HG03135 (cell line): ENCODE measurements at regions not wholly inside any gene's neighbourhood (a gene's known extent, or its start where the extent isn't known, plus 50 kb on each side); places are given as distances from the start of the nearest gene placed in this dataset.
"Not testable (repeated sequence)": the region's sequence is repeated elsewhere in the genome, so short reads cannot be mapped to it uniquely, and the experiment has no call there.

Experiments
- ATAC-seq: cut with Tn5 transposase; IDR thresholded peaks from one replicate; pipeline ENCODE4 v1.9.1; 2021; ENCODE audit warnings: mild to moderate bottlenecking, moderate library complexity; ENCODE audit not compliant: unreplicated experiment

DNA sequence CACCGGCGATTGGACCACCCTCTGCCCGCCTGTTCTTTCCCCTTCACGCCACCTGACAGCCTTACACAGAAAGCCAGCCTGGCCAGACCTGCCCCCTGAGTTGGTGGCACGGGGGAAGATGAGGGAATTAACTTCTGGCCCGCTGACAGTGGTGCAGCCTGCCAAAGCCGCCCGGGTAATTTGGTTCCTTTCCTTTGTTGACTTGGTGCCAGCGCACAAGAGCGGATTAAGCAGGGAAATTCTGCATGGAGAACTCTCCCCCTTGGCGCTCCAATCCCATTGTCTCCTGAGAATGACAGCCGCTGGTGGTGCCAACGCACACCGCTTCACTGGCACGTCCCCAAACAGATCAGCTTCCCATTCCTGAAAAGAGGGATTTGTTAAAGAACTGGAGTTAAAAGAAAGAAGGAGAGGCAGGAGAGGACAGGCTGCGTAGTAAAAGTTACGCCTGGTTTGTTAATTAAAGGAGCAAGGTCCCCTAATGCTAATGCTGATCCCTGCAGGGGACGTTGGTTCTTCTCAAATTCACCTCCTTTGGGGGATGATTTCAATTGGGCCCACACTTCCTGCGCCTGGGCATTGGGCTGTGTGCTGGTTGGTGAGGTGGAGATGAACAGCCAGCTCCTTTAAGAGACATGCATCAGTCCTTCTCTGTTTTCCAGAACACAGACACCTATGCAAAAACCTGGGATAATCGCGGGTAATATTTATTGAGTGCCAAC is 286.8 kb downstream of the MYCN start:
- no peak for ATAC-seq

DNA sequence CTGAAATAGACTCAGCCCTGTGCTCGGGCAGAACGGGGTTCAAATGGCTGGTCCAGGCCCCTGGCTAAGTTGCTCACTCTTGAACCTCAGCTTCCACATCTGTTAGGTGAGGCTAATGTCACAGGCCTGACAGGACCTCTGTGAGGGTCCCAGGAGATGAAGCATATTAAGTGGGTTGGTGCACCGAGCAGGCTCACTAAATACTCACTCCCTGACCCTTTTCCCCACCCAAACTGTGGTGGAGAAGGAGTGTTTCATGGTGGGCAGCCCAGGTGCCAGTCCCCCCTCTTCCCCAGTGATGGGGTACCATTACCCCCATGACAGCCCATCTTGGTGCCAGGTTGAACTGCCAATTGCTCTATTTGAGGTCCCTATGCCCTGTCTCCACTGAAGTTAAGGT is 286.0 kb downstream of the MYCN start:
- no peak for ATAC-seq

DNA sequence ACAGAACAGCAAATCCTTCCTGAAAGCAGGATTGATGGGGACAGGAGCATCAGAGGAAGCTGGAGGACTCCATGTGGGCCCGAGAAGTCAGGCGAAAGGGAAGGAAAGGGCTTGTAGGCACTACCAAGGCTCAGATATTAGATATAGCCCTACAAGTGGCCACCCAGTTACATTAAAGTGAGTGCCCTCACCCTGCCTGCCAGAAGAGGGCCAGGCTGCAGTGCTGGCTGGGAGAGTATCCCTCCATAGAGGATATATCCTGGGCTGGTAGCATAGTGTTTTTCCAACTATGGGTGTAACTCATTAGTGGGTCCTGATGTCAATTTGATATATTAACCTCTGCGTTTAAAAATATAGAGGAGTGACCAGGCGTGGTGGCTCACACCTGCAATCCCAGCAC is 285.2 kb downstream of the MYCN start:
- ATAC-seq, result no peak

DNA sequence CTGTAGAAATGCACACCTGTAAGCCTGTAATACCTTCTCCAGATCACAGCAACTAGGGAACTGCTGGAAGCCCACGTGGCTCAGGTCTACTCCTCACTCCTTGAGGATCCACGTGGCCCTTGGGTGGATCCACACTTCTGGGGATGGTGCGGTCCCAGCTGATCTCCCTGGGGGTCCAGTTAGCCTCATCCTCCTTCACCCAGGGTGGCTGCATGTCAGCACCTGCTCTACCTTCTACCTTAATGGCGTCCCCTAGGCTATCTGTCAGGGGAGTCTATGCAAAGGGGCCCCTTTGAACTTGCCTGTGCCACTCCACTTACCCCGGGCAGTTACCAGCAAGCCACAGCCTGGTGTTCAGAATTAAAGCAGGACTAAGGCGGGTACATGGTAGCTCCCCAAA is 284.7 kb downstream of the MYCN start:
- ATAC-seq, result no peak

DNA sequence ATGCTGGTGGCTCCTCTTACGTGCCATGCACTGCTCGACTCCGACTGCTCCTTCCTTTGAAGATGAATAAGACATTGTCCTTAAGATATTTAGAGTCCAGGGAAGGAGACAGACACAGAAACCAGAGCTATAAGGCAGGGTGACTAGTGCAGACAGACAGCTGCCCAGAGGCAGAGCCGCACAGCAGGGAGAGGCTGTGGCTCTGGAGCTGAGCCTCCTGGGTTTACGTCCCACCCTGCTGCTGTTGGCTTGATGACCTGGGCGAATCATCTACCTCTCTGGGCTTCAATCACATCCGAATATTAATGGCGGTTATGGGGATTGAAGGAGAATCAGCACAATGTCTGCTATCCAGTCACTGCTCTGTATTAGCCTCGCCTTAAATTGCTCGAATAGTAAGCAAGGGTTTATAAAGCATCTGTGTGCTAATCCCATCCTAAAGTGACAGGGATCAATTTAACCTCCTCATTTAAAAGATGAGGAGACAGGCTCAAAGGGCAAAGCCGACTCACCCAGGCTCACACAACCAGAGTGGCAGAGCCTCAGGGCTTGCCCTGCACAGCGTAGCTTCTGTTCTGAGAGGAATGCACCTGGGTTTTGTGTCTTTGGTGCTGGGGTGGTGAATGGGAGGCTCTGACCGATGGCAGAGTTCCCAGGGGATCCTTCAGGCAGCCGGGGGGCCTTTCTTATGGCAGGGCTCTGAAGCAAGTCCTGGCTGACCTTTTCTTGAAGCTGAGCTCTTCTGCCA is 284.1 kb downstream of the MYCN start:
- ATAC-seq, result no peak

DNA sequence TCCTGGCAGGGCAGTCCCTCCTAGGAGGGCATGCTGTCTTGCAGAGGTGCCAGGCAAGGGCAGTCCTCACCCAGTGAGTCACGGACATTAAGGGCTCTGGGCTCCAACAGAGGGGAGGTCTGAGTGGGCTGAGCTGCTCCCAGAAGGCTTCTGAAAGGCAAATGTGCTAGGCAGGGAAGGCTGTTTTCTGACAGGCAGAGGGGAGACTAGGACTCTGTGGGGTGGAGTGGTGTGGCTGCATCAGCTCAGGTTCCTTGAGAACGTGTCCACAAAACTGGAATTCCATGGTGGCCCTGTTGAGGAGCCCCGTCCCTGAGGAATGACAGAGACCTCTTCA is 283.5 kb downstream of the MYCN start:
- no peak for ATAC-seq

DNA sequence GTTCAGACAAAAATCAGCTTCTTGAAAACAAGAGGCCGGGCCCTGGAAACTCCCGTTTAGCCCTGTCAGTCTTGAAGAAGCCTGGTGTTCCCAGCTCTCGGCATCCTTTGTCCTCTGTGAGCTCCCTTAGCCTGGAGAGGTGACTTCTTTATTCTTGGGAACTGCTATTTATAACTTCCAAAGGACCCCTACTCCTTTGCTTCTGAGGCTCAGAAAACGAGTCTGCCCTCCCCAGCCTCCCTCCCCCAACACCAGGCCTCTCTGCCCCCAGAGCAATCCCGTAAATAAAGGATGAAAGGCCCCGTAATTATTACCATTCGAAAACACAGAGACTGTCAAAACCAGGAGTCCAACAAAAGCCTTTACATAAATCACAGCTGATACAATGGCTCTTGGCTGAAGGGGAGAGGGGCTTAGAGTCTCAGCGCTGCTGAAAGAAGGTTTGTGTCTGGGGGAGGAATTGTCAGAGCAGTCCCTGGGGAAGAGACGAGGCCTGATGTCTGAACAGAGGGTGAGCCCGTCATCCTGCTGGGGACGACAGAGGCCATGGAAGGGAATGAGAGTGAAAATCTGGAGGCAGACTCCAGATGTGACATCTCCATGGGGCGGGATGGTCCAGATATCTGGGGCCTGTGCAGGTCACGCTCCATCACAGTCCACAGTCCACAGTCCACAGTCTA is 283.0 kb downstream of the MYCN start:
- no peak for ATAC-seq

DNA sequence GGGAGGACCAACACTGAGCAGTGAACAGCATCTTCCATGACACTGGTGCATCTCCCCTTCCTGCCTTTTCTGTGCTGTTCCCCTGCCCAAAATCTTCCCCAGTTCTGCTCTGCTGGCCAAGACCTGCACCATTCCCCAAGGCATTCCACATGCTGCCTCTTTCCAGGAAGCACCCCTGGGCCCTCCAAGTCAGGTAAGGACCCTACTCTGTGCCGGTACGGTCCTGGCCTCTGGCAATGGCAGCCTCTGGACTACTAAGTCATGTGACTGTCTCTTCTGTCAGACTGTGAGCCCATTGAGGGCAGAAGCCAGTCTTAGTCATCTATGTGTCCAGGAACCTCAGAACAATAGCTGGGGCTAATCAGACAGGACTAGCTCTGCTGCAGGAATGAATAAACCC is 282.0 kb downstream of the MYCN start:
- no peak for ATAC-seq

DNA sequence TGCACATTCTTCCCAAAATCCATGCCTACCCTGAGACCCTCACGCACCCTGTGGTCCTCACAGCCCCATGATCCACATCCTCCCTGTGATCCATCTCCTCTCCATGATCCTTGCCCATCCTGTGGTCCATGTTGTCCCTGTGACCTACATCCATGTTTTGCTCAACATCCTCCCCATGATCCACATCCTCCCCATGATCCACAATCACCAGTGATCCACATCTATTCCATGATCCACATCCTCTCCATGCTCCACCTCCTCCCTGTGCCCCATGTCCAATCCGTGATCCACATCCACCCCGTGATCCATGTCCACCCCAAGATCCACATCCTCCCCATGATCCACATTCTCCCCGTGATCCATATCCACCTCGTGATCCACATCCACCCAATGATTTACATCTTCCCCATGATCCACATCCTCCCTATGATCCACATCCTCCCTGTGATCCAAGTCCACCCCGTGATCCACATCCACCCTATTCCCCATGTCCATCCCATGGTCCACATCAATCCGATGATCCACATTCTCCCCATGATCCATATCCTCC is 281.2 kb downstream of the MYCN start:
- ATAC-seq, result no peak

DNA sequence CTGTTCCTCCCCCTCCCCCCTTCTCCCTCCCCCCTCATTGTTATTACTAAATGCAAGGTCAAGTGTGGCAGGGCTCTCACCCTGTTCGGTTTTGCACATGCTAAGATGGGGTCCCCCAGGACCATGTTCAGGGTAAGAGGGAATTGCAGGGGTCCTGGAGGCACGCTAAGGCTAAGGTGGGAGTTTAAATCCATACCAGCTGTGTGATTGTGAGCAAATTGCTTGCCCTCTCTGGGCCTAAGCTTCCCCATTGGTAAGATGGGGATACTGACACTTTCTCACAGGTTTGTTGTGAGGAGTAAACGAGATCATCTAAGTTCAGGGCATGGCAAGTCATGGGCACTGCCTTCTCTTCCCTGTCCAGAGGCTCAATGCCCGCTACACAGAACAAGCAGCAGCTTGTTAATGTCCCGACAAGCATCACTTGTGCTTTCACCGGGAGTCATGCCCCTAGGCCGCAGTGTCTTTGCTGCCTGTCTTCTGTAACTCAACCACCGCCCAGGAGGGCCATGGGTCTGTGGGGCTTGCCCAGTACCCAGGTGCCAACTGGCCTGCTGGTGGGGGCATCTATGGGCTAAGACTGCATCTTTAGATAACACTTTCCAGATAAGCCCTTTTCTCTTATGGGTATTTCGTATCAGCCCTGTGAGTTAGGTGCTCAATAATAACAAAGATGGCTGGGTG is 279.1 kb downstream of the MYCN start:
- no peak for ATAC-seq

DNA sequence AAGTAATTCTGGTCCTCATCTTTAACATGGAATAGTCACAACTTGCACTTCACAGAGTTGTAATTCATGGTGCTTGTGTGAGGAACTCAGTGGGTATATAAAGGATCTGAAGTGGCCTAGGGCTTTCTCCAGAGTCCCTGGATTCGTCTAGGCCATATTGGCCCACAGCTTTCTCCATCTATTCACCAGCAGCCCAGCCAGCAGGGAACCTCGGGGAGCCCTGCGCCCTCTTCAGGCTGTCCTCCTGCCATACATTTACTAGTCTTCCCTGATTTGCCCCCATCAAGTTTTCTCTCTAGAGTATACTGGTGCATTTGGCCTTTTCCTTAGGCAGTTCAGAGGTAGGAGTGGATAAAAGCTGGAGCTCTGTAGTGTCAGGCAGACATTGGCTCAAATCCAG is 278.3 kb downstream of the MYCN start:
- ATAC-seq, result no peak

DNA sequence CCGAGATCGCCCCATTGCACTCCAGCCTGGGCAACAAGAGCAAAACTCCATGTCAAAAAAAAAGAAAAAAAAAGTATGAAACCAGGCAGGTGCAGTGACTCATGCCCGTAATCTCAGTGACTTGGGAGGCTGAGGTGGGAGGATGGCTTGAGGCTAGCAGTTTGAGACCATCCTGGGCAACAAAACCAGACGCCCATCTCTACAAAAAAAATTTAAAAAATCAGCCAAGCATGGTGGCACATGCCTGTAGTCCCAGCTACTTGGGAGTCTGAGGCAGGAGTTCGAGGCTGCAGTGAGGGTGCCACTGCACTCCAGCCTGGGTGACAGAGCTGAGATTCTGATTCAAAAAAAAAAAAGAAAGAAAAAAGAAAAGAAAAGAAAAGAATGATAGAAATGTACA is 277.8 kb downstream of the MYCN start:
- ATAC-seq, result no peak

DNA sequence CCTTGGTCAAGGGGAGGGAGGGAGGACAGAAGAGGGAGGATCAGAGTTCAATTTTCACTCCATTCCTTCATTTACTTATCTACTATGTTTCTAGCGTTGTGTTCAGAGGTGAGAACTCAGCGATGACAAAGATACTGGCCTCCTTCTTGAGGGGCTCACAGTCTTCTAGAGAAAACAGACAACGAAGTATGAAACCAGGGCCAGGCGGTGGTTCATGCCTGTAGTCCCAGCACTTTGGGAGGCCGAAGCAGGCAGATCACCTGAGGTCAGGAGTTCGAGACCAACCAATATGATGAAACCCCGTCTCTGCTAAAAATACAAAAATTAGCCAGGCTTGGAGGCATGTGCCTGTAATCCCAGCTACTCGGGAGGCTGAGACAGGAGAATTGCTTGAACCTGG is 277.4 kb downstream of the MYCN start:
- ATAC-seq, result not testable (repeated sequence)

DNA sequence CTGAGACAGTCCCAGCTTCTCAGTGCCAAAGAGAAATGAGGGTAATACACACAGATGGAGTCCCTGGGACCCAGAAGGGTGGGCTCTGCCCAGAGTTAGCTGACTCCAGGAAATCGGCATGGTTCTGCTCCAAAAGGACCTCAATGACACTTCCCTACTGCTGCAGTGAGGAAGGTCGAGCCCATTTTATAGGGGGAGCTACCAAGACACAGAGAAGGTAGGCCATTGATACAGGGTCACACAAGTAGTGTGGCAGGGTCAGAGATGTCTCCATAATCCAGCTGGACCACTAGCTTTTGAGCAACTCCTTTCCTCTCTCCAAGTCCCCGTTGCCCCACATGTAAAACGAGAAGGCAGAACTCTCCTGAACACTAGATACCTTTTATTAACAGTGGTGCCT is 276.9 kb downstream of the MYCN start:
- ATAC-seq, result no peak

DNA sequence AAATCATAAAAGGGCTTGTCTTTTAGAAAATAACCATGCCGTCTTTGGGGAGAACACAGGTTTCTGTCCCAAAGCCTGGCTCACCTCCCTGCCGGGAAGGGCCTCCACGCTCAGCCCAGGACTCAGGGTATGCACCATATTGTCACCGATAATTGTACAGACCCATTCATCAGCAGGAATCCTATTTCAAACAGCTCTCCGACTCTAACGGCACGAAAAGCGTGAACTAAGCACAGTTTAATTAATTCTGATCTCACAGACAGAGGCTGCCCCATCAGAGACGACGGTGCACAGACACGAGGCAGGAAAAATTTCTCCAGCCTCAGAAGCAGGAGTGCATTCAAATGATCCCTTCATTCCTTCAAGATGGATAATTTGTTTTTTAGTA is 276.2 kb downstream of the MYCN start:
- no peak for ATAC-seq

DNA sequence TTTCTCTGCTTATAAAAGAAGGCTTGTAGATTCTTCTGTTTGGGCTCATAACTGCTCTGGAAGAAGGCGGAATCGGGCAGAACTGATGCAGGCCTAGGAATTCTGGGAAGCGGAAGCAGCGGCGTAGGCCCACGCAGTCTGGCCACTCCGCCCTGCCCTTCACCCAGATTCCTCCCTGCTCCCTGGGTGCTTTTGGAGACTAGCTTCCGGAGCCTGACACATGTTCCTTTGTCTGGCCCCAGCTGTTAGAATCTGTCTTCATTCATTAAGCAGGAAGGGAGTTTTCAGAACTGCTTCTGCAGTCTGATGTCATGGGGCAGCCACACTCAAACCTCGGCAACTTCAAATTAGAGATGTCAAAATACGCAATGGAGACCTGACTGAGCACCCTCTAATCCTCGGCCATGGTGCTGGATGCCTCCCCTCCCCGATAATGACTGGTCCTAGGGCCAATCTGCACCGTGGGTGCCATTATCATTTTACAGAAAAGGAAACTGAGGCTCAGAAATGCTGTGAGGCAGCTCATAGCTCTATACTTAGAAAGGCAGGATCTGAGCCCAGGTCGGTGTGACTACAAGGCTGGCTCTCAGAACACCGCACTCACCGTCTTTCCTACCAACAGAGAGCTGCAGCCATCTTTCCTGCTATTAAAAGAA is 275.7 kb downstream of the MYCN start:
- ATAC-seq, result no peak

DNA sequence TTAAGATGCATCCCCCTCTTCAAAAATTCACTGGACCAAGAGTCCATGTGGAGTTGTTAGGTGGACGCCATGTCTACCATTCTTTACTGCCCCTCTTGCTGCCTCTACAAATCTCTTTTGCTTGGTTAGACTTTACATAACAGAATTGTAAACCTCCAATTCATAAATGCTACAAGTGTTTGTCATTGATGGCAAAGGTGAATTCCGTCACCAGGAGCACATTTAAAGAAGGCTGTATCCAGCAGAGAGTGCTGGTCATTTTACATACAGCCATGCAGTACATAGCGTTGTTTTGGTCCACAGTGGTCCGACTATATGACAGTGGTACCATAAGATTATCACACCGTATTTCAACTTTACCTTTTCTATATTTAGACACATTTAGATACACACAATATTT is 274.5 kb downstream of the MYCN start:
- ATAC-seq, result no peak

DNA sequence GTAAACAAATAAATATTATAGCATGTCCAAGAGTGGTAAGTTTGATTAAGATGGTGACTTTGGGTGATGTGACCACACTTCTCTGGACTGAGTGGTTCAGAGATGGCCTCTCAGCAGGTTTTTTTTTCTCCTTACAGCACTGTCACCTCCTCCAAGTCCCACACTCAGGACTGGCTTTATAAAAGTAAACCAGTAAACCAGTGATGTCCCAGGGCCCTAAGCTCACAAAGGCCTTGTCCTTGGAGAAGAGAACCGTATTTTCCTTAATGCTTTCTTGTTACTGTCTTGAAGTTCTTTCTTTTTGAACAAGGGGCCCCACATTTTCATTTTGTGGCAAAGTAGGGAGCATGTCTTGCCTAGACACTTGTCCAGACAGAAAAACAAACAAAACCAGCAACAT is 274.0 kb downstream of the MYCN start:
- ATAC-seq, result no peak

DNA sequence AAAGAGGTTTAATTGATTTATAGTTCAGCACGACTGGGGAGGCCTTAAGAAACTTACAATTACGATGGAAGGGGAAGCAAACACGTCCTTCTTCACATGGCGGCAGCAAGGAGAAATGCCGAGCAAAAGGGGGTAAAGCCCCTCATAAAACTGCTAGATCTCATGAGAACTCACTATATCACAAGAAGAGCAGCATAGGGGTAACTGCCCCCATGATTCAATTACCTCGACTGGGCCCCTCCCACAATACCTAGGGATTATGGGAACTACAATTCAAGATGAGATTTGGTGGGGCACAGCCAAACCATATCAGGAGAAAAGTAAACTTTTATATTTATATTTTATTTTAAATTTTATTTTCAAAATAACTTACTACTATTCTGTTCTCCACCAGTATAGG is 272.0 kb downstream of the MYCN start:
- ATAC-seq, result no peak

DNA sequence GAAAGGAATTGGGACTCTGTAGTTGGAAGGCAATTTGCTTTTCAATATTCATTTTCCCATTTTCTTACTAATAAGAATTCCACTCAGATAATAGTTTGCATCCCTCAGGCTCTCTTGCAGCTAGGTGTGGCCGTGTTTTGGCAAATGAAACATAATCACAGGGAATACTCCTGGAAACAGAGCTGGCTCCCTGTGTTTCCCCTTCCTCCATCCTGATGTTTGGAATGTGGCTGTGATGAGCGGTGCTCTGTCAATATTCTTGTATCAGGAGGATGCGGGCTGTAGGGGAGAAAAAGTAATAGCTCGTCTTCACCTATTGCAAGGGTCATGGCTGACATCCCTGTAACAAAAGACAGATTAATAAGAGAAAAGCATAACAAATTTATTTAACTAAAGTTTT is 271.0 kb downstream of the MYCN start:
- no peak for ATAC-seq

DNA sequence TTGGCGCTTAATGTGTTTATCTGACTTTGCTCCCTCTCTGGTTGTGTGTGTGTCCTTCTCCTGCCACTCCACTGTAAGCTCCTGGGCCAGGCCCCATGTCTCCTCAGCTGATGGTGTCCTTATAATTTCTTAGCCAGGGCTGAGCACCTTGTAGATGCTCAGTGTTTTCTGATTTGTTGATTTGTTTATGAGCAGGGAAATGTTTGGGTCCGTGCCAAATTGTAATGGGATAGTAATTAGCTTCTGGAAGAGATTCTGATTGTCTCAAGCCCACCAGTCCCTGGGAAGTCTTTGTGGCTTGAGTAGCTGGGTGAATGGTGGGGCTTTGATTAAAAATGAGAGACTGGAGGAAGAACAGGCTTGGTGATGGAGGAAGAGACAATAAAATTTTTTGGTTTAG is 270.5 kb downstream of the MYCN start:
- no peak for ATAC-seq
